ENCODE measurements at regions not wholly inside any gene's neighbourhood (a gene's known extent, or its start where the extent isn't known, plus 50 kb on each side); places are given as distances from the start of the nearest gene placed in this dataset.

- no peak for DNase-seq (ENCODE audit: low read depth, low spot score)
Measured at GRCh38 chr6:169955731-169956437, 204.5 kb downstream of the ERMARD start.

- DNase-seq (ENCODE audit: low read depth, low spot score) = no peak
Measured at GRCh38 chr6:169954977-169955376, 203.6 kb downstream of the ERMARD start.

GRCh38 chr6:169953686-169954085 lies 202.3 kb downstream of the ERMARD start:
- no peak for DNase-seq (ENCODE audit: low read depth, low spot score)

- no peak for DNase-seq (ENCODE audit: low read depth, low spot score)
Measured at GRCh38 chr6:169950558-169950957, 199.1 kb downstream of the ERMARD start.

GRCh38 chr6:169949511-169950097 lies 198.2 kb downstream of the ERMARD start:
- DNase-seq (ENCODE audit: low read depth, low spot score) = no peak

- DNase-seq (ENCODE audit: low read depth, low spot score) = no peak
Measured at GRCh38 chr6:169946971-169947370, 195.5 kb downstream of the ERMARD start.

GRCh38 chr6:169945117-169945516 lies 193.7 kb downstream of the ERMARD start:
- DNase-seq (ENCODE audit: low read depth, low spot score) = no peak

- no peak for DNase-seq (ENCODE audit: low read depth, low spot score)
Measured at GRCh38 chr6:169944415-169944814, 193.0 kb downstream of the ERMARD start.

- no peak for DNase-seq (ENCODE audit: low read depth, low spot score)
Measured at GRCh38 chr6:169944061-169944337, 192.6 kb downstream of the ERMARD start.

GRCh38 chr6:169943241-169944060 lies 192.0 kb downstream of the ERMARD start:
- no peak for DNase-seq (ENCODE audit: low read depth, low spot score)

- no peak for DNase-seq (ENCODE audit: low read depth, low spot score)
Measured at GRCh38 chr6:169942173-169942572, 190.8 kb downstream of the ERMARD start.

GRCh38 chr6:169940481-169941271 lies 189.3 kb downstream of the ERMARD start:
- DNase-seq (ENCODE audit: low read depth, low spot score) = no peak

- no peak for DNase-seq (ENCODE audit: low read depth, low spot score)
Measured at GRCh38 chr6:169939554-169940164, 188.2 kb downstream of the ERMARD start.

GRCh38 chr6:169938731-169939130 lies 187.3 kb downstream of the ERMARD start:
- DNase-seq (ENCODE audit: low read depth, low spot score) = no peak

GRCh38 chr6:169938262-169938701 lies 186.9 kb downstream of the ERMARD start:
- DNase-seq (ENCODE audit: low read depth, low spot score) = no peak

GRCh38 chr6:169937389-169938261 lies 186.2 kb downstream of the ERMARD start:
- DNase-seq (ENCODE audit: low read depth, low spot score) = no peak

- DNase-seq (ENCODE audit: low read depth, low spot score) = no peak
Measured at GRCh38 chr6:169936355-169936975, 185.0 kb downstream of the ERMARD start.

- no peak for DNase-seq (ENCODE audit: low read depth, low spot score)
Measured at GRCh38 chr6:169935861-169936260, 184.4 kb downstream of the ERMARD start.

GRCh38 chr6:169935348-169935718 lies 183.9 kb downstream of the ERMARD start:
- DNase-seq (ENCODE audit: low read depth, low spot score) = no peak

- DNase-seq (ENCODE audit: low read depth, low spot score) = no peak
Measured at GRCh38 chr6:169934699-169935347, 183.4 kb downstream of the ERMARD start.
